Activated B cell treated with CpG ODN at 0.5 μM for 24 hours (primary cell): ENCODE measurements at regions not wholly inside any gene's neighbourhood (a gene's known extent, or its start where the extent isn't known, plus 50 kb on each side); places are given as distances from the start of the nearest gene placed in this dataset.

Source experiments
- ATAC-seq: fragments of 200-7000 bp; cut with Tn5 transposase; one replicate; pipeline ENCODE4 v1.10.0; 2021; ENCODE audit warnings: low read depth, mild to moderate bottlenecking, moderate library complexity
- CTCF ChIA-PET: fragments of 350-600 bp; sonication (Branson Sonifier 250); formaldehyde crosslinking; loops from one replicate; lab custom pipeline; 2021; ENCODE audit warnings: antibody characterized with exemption; lab: Charles Lee
- POLR2A ChIA-PET: fragments of 350-600 bp; sonication (Branson Sonifier 250); formaldehyde crosslinking; loops from one replicate; lab custom pipeline; 2021; ENCODE audit warnings: antibody characterized with exemption; lab: Charles Lee
- DNase-seq: peaks from one replicate; pipeline ENCODE4 v3.0.0; 2022
- H3K27ac Mint-ChIP-seq: one replicate; pipeline ENCODE4 v1.8.0; 2020; ENCODE audit warnings: mixed read lengths
- H3K27me3 Mint-ChIP-seq: one replicate; pipeline ENCODE4 v1.8.0; 2021; ENCODE audit warnings: mixed read lengths
- H3K36me3 Mint-ChIP-seq: one replicate; pipeline ENCODE4 v1.8.0; 2021; ENCODE audit warnings: low read depth, mixed read lengths
- H3K4me1 Mint-ChIP-seq: one replicate; pipeline ENCODE4 v1.8.0; 2021; ENCODE audit warnings: mixed read lengths
- H3K4me3 Mint-ChIP-seq: one replicate; pipeline ENCODE4 v1.8.0; 2020; ENCODE audit warnings: mild to moderate bottlenecking, mixed read lengths
- H3K9me3 Mint-ChIP-seq: one replicate; pipeline ENCODE4 v1.8.0; 2020; ENCODE audit warnings: mixed read lengths
- intact Hi-C: fragments of 100-400 bp; cut with micrococcal nuclease; formaldehyde crosslinking; loops from one replicate; pipeline ENCODE4 v1.15.1; 2024
- TF ChIP-seq, protein P1 (sequence below): fragments of 200-600 bp; IDR thresholded peaks from one replicate; pipeline ENCODE4 v1.8.0; 2022; ENCODE audit warnings: antibody characterized with exemption, mild to moderate bottlenecking

DNA sequence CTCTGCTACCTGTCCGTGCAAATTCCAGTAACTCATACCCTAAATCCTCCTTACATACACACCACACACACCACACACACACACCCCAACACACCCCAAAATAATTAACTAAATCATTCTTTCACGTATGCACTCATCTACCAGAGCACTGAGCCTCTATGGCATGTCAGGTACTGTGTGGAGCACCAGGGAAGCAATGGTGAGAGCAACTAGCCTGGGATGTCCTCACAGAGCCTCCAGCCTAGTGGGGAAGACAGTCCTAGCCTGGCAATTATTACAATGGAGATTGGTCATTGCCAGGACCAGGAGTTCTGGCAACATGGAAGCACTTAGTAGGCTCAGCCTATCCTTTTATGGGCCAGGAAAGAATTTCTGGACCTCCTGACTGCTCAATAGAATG lies 72.7 kb upstream of the LCLAT1 start:
- no peak overlapping the region for H3K27ac Mint-ChIP-seq
- H3K36me3 Mint-ChIP-seq, result no peaks in the 10 kb centered on the region
- peaks cover 26% of the 10 kb centered on the region for H3K4me1 Mint-ChIP-seq
- intact Hi-C loops, result loop anchor here (5.0 kb wide), 1 partner anchor 63 kb away; no protein-coding TSS in a partner anchor
- TF ChIP-seq, protein P1, sequence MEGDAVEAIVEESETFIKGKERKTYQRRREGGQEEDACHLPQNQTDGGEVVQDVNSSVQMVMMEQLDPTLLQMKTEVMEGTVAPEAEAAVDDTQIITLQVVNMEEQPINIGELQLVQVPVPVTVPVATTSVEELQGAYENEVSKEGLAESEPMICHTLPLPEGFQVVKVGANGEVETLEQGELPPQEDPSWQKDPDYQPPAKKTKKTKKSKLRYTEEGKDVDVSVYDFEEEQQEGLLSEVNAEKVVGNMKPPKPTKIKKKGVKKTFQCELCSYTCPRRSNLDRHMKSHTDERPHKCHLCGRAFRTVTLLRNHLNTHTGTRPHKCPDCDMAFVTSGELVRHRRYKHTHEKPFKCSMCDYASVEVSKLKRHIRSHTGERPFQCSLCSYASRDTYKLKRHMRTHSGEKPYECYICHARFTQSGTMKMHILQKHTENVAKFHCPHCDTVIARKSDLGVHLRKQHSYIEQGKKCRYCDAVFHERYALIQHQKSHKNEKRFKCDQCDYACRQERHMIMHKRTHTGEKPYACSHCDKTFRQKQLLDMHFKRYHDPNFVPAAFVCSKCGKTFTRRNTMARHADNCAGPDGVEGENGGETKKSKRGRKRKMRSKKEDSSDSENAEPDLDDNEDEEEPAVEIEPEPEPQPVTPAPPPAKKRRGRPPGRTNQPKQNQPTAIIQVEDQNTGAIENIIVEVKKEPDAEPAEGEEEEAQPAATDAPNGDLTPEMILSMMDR, result no peak
- CTCF ChIA-PET, result no interaction called here
- no peaks in the 10 kb centered on the region for H3K9me3 Mint-ChIP-seq
- ATAC-seq, result no peak
- DNase-seq, result no peak
- POLR2A ChIA-PET, result interaction anchor here (0.9 kb wide), 1 partner anchor 143 kb away, joined by 5 read pairs; the partner anchor contains the start of gene LBH
- H3K4me3 Mint-ChIP-seq, result no peak overlapping the region
- H3K27me3 Mint-ChIP-seq, result no peaks in the 10 kb centered on the region

DNA sequence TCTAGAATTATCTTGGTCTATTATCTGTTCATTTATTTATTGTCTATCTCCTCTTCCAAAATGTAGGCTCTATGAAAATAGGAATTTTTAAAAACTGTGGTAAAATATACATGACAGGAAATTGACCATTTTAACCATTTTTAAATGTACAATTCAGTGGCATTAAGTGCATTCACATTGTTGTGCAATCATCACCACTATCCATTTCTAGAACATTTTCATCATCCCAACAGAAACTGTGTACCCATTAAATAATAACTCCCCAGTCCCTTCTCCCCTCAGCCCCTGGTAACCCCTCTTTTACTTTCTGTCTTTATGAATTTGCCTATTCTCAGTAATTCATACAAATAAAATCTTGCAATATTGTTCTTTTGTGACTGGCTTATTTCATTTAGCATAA lies 71.1 kb upstream of the LCLAT1 start:
- intact Hi-C loops, result no loop called here
- ATAC-seq (no peak), DNase-seq (no peak)
- Mint-ChIP-seq H3K4me1 (peaks cover 20% of the 10 kb centered on the region), H3K27me3 (no peaks in the 10 kb centered on the region), H3K4me3 (no peak overlapping the region), H3K27ac (no peak overlapping the region), H3K9me3 (no peaks in the 10 kb centered on the region), H3K36me3 (no peaks in the 10 kb centered on the region)
- TF ChIP-seq, protein P1, result no peak
- ChIA-PET CTCF (no interaction called here), POLR2A (no interaction called here)

DNA sequence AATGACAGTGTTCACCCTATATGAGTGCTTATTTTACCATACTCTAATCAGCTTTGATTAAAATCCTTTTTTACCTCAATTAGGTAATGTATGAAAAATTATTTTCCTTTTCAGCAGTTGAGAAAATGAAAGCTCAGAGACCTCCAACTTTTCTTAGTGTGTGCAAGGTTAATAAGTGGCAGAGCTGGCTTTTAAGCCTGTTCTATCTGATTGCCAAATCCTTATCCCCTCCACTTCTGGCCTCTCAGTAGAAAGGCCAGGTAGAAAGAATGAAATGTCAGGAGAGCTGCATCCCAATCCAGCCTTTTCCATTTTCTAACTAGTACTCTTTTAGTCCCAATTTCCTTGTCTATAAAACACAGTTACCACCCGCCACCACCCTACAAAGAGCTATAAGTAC lies 67.6 kb upstream of the LCLAT1 start:
- Mint-ChIP-seq H3K27me3 (peaks cover 5% of the 10 kb centered on the region), H3K4me1 (peaks cover 3% of the 10 kb centered on the region), H3K36me3 (no peaks in the 10 kb centered on the region), H3K4me3 (no peak overlapping the region), H3K27ac (no peak overlapping the region), H3K9me3 (no peaks in the 10 kb centered on the region)
- CTCF ChIA-PET, result interaction anchor here (0.7 kb wide), 1 partner anchor 147 kb away, joined by 3 read pairs; no protein-coding TSS in a partner anchor
- DNase-seq (no peak), ATAC-seq (no peak)
- intact Hi-C loops, result no loop called here
- TF ChIP-seq, protein P1, result no peak
- POLR2A ChIA-PET, result no interaction called here

DNA sequence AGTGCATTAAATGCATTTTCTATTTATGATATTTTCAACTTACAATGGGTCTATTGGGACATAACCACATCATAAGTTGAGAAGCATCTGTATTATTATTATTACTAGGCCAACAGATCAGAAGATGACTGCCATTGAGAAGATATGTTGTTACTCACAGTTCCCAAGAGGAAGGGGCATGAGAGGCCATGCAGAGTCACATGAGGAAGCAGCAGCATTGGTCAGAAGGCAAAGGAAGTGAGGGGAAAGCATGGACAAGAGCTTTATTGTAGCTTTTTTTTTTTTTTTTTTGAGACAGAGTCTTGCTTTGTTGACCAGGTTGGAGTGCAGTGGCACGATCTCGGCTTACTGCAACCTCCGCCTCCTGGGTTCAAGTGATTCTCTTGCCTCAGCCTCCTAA lies 66.2 kb upstream of the LCLAT1 start:
- Mint-ChIP-seq H3K9me3 (no peaks in the 10 kb centered on the region), H3K4me1 (no peaks in the 10 kb centered on the region), H3K27ac (no peak overlapping the region), H3K36me3 (no peaks in the 10 kb centered on the region), H3K4me3 (no peak overlapping the region), H3K27me3 (peaks cover 5% of the 10 kb centered on the region)
- DNase-seq, result no peak
- intact Hi-C loops, result no loop called here
- ChIA-PET POLR2A (interaction anchor here (0.6 to 0.7 kb wide), 2 partner anchors 24 to 172 kb away, joined by 3 read pairs; no protein-coding TSS in a partner anchor), CTCF (no interaction called here)
- TF ChIP-seq, protein P1, result no peak
- no peak for ATAC-seq

DNA sequence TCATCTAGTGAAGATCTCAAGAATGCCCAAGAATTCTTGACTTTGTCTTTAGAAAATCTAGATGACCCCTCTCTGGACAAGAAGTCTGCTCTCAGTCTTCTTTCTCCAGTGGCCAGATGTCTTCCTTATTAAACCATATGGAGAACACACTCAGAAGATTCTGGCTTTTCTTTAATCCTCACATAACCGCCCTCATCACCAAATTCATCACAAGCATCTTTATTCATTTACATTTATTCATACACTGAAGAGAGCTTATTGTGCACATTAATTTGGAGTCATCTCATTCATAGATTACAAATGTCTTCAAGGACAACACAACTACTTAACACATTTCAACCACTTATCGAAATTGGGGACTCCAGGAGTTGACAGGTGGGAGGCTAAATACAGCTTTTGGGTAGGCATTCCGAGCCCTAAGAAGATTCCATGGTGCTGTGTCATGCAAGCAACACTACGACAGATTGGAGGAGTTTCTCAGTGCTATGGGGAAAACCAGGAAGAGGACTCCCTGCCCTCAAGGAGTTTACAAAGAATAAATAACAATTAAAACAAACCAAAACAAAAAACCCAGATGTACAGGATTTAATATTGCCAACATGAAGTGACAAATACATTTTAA lies 64.8 kb upstream of the LCLAT1 start:
- H3K36me3 Mint-ChIP-seq, result no peaks in the 10 kb centered on the region
- H3K4me3 Mint-ChIP-seq, result no peak overlapping the region
- intact Hi-C loops, result no loop called here
- ChIA-PET CTCF (no interaction called here), POLR2A (interaction anchor here (1.6 kb wide), 1 partner anchor 10 kb away, joined by 5 read pairs; no protein-coding TSS in a partner anchor)
- H3K4me1 Mint-ChIP-seq, result no peaks in the 10 kb centered on the region
- H3K27ac Mint-ChIP-seq, result no peak overlapping the region
- H3K27me3 Mint-ChIP-seq, result peaks cover 5% of the 10 kb centered on the region
- DNase-seq (no peak), ATAC-seq (no peak)
- no peaks in the 10 kb centered on the region for H3K9me3 Mint-ChIP-seq
- TF ChIP-seq, protein P1, result no peak
